GM21723 (cell line): ENCODE measurements at regions not wholly inside any gene's neighbourhood (a gene's known extent, or its start where the extent isn't known, plus 50 kb on each side); places are given as distances from the start of the nearest gene placed in this dataset.

ENCODE experiments used
- ATAC-seq: cut with Tn5 transposase; IDR thresholded peaks from one replicate; pipeline ENCODE4 v1.9.1; 2021; ENCODE audit warnings: mild to moderate bottlenecking, moderate library complexity; ENCODE audit not compliant: unreplicated experiment

GRCh38 chr13:60642552-60642951 is 245.5 kb downstream of the TDRD3 start:
- ATAC-seq, result no peak

- no peak for ATAC-seq
Observed at GRCh38 chr13:60629158-60629557, 232.1 kb downstream of the TDRD3 start.

GRCh38 chr13:60627071-60627686 is 230.2 kb downstream of the TDRD3 start:
- ATAC-seq, result peak; percentile 69
